ENCODE measurements at regions not wholly inside any gene's neighbourhood (a gene's known extent, or its start where the extent isn't known, plus 50 kb on each side); places are given as distances from the start of the nearest gene placed in this dataset.

GRCh38 chr10:3689871-3690510 lies 95.0 kb downstream of the KLF6 start:
- no peak for DNase-seq

GRCh38 chr10:3687510-3688081 lies 97.4 kb downstream of the KLF6 start:
- no peak for DNase-seq

DNA sequence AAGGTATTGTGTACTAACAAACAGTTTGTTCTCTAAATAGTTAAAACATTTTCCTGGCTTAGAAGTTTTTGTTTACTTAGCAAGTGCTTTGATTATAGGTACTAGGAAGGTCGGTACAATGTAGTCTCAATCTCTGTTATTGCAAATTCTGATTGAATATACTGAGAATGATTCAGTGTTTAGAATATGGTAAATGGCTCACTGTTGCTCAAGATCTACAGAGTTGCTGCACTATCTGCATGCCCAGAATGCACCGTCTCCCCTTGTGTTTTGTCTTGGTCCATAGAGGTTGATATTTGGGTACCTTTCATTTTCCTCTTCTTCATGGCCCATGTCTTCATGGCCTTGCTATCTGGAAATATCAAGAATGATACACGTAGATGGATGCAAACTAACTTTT lies 99.6 kb downstream of the KLF6 start:
- DNase-seq = no peak

GRCh38 chr10:3684891-3685290 lies 100.1 kb downstream of the KLF6 start:
- no peak for DNase-seq

DNA sequence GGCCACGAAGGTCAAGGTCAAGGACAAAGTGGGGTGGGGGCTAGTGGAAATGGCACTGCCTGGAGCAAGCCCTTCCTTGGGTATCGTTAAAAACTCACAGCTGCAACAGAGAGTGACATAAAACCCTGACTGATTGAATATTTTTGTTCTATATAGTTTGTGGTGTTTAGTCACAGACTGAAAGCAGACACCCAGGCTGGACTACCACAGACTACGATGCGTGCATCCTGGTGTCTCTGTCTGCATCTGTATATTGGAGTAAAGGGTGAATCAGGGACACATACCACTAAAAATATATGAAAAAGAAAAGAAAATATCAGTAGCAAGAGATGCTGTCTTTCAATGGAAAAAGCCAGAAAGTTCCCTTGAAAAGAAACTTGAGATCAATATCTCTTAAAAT lies 101.4 kb downstream of the KLF6 start:
- no peak for DNase-seq

GRCh38 chr10:3682745-3683144 lies 102.3 kb downstream of the KLF6 start:
- no peak for DNase-seq

DNA sequence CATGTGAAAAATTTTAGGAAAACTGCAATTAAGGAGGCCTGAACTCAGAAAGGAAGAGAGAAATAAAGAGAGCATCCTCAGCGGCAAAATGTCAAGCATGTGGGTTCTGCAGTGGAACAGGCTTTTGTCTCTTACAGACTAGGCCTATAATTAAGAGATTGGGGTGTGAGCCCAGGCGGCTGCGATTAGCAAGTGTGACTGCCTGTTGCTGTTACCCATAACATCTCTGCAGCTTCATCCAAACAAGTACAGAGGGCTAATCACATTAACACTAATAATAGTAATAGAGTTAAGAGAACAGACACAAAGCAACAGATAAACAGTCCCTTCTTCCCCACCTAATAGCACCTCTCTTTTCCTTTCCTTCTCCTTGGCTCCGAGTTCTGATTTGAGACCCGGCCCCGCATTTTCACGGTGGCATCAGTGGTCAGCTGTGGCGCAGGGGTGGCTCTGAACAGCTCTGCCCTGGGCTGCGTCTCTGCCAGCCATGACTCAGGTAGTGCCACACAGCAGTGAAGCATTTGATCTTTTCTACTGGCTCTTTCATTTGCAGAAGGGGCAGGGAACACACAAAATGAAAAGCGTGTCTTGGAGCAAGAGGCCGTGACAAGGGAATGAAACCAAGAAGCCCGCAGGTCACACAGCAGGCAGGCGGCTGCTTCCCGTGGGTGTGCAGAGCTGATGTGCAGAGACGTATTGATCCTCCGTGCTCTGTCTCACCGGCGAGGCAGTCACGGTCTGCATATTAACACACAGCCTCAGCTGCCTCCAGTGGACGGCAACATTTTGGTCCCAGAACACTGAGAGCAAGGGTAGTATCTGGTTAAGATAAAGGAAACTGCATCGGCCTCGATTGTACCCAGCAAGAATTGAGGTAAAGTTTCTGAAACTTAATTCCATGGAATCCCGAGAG lies 103.1 kb downstream of the KLF6 start:
- no peak for DNase-seq

DNA sequence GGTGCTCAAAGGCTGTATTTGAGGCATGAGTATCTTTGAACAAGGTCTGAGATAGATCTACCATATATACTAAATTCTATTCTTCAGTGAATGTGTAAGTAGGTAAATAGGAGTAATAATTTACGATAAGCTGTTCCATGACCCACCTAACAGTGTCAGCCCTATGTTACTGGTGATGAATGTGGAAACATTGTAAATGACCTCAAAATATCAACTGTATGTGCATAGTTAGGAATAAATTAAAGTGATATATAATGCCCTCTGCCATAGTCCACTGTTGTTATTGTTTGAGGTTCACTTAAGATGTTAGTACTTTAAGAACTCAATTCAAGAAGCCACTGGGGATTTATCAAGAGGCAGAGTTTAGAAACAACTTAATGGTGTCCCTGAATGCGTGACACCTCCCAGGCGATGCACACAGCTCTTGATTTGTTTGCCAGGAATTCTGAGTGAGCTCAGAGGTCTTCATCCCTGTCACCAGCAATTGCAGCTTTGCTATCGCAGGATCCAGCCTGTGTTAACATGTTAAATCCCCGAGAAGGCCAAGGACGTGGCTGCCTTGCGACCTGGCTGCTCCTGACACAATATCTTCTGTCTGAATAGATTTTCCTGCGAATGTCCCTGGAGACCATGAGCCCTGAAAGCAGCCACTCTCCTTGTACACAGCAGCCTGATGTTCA lies 104.9 kb downstream of the KLF6 start:
- no peak for DNase-seq

DNA sequence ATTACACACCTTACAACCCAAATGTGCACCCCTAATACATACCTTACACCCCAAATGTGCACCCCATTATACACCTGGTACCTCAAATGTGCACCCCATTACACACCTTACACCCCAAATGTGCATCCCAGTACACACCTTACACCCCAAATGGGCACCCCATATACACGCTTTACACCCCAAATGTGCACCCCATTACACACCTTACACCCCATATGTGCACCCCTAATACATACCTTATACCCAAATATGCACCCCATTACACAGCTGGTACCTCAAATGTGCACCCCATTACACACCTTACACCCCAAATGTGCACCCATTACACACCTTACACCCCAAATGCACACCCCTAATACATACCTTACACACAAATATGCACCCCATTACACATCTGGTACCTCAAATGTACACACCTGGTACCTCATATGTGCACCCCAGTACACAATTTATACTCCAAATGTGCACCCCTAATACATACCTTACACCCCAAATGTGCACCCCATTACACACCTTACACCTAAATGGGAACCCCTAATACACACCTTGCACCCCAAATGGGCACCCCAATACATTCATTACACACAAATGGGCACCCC lies 106.3 kb downstream of the KLF6 start:
- DNase-seq = no peak

DNA sequence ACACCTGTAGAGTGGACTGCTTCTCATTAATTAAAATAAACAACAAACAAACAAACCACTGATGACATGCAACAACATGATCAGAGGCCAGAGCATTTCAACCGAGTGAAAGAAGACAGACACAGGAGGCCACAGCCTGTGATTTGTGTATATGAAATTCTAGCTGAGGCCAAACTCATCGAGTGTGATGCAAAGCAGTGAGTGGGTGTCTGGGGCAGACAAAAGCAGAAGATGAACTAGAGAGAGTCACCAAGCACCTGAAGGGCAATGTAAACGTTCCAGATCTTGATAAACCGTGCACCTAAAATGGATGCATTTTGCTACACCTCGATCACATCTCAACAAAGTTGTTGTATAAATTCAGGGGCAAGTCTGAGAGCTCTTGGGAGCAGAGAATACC lies 108.4 kb downstream of the KLF6 start:
- no peak for DNase-seq

DNA sequence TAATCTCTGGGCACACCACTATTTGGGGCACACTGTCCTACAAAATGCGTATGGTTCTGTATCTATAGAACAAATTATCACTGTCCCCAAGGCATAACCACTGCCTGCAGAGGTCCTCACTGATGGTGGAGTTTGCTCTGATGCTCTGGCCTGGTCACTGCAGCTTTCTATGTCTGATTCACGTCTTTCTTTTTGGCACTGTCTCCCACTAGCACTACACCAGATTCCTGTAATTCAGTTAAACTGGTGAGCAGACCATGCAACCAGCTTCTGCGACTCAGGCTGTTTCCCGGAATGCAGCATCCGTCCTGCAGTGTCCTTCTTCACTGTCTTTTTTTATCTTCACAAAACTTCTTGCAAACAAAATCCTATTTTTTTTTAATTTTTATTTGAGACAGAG lies 112.8 kb downstream of the KLF6 start:
- no peak for DNase-seq

- DNase-seq = no peak
Observed at GRCh38 chr10:3671386-3671955, 113.5 kb downstream of the KLF6 start.

DNA sequence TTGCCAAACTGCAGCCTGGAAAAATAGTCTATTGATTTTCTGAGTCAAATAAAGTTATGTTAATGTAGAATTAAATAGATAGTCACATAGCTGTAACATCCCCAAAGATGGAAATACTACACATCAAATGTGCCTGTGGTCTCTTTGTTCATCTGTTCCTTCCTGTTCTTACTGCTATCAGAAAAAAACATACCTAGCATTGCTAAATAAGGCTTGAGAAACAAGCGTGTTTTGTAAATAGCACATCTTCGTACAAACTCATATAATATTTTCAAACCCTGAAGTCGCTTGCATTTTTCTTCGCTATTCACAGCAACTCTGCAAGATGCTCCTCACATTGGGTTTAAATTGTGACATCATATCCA lies 116.1 kb downstream of the KLF6 start:
- no peak for DNase-seq

DNA sequence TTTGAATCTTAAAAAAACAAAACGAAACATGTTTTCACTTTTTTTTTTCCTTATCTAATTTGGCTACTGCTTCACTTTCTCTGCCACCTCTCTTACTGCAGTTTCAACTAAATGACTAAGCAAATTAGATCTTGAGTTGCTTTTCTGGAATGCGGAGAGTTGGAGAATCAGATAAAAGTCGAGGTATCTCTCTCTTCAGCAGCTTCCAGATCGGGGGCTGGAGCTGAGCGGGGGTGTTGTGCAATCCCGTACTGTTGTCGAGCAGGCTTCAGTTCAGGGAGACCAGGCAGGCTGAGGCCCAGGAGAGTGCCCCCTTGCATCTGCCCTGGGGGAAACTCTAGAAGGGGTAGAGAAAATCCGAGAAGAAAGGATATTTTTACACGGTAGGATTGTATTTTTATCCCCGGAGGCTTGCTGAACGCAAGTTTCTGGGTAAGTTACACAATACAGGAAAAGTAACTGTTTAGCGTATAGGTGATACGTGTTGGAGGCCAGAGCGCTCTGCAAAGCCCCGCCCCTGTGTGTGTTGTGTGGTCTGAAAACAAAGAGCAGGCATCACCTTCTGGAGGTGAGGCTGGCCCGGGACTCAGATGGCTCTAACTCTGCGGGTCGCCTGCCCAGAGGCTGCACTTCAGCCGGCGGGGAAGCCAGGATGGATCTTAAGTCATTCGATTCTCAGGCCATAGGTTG lies 116.6 kb downstream of the KLF6 start:
- DNase-seq = no peak

DNA sequence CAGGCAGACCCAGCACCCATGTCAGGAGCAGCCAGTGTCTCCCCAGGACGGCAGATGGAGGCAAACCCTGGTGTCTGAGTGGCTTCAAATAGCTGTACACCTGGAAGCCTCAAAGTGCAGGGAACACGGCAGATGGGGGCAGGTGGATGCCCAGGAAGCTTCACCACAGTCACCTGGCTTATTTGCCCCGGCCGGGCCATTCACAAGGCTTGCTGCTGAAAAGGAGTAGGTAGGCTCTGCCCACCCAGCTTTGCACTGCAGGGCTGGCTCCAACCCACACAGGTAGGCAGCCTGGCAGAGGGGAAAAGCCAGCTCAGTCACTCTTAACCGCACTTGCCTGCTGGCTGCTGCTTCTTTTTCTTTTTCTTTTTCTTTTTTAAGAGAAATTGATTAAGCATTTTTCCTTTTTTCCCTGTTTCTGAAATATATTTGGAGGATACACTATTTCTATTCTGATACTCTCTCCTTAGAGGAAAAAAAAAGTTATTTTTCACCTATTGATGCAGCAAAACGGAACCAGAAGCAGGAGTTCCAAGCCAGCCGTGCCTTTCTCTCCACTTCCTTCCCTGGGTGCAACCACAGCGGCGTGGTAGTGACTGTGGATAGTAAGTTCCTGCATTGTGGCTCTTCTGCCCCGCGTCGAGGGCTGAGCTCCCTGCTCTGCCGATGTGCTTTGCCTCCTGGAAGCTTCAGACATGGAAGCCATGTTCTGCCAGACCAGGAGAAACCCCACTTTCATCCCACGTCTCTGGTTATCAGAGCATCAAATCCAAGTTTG lies 118.3 kb downstream of the KLF6 start:
- DNase-seq = no peak

DNA sequence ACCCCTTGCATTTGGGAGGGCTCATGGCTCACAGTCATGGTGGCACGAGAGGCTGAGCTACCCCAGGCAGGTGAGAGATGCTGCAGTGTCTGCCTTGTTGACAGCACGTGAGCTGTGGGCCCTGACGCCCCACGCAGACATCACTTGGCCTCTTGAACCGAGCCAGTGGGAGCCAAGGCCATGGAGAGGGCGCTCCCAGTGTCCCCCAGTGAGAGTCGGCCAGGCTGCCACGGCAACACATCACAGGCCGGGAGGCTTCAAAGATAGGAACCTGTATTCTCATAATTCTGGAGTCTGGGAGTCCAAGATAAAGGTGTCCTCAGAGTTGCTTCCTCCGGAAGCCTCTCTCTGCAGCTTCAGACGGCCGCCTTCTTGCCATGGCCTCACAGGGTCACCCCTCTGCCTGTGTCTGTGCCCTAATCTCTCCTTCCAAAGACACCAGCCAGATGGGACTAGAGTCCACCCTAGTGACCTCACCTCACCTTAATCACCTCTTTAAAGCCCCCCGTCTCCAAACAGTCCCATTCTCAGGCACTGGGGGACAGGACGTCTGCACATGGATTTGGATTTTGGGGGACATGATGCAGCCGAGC lies 119.6 kb downstream of the KLF6 start:
- DNase-seq = no peak

GRCh38 chr10:3662775-3663174 lies 122.2 kb downstream of the KLF6 start:
- no peak for DNase-seq

DNA sequence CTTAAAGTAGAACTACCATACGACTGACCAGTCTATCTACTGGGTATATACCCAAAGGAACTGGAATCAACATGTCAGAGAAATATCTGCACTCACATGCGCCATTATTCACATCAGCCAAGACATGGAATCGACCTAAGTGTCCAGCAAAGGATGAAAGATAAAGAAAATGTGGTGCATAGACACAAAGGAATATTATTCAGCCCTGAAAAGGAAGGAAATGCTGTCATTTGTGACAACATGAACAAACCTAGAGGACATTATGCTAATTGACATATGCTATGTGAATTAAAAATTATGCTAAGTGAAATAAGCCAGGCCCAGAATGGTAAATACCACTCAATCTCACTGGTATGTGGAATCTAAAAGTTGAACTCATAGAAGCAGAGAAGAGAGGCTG lies 123.7 kb downstream of the KLF6 start:
- DNase-seq = no peak

DNA sequence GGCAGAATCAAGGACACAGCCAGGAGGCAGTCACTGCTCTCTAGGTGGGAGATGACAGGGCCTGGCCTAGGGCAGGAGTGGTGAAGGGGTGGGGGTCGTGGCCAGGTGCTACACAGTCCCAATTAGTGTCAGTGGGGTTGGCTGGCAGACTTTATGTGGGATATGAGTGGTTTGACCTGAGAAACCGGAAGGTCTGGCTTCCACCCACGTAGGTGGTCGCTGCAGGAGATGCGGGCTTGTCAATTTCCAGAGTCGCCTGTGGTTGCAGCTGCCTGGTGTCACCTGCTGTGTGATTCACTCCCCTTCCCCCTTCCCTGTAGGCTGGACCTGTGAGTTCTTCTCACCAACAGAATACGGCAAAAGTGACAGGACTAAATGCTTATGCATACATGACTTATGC lies 124.3 kb downstream of the KLF6 start:
- no peak for DNase-seq

DNA sequence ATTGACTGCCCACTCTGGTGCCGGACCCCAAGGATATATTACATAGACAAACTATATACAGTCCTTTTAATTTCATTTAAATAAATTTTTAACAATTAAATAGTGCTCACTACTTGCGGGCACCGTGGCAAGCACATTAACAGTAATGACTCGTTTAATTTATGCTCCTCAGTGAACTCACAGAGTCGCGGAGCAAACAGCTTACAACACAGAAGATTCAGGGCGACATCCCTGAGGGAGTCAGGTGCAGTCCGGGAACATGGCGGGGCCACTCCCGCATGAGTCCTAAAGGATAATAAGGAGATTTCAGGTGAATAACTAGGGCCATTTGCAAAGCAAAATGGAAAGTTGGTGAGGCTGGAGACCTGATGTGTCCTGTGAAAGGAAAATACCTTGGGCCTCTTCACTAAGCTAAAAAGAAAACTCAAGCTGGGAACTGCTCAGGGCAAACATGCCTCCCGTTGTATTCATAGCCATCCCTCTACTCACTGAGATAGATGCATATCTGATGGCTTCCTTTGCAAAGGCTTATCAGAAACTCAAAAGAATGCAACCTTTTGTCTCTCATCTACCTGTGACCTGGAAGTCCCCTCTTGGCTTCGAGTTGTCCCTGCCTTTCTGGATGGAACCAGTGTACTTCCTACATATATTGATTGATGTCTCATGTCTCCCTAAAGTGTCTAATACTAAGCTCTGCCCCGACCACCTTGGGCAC lies 125.6 kb downstream of the KLF6 start:
- DNase-seq = no peak

All from NCI-H2171 (cell line).